ENCODE measurements at regions not wholly inside any gene's neighbourhood (a gene's known extent, or its start where the extent isn't known, plus 50 kb on each side); places are given as distances from the start of the nearest gene placed in this dataset.

GRCh38 chr21:18743531-18743930 is 339.9 kb upstream of the TMPRSS15 start:
- TF ChIP-seq, protein P1, sequence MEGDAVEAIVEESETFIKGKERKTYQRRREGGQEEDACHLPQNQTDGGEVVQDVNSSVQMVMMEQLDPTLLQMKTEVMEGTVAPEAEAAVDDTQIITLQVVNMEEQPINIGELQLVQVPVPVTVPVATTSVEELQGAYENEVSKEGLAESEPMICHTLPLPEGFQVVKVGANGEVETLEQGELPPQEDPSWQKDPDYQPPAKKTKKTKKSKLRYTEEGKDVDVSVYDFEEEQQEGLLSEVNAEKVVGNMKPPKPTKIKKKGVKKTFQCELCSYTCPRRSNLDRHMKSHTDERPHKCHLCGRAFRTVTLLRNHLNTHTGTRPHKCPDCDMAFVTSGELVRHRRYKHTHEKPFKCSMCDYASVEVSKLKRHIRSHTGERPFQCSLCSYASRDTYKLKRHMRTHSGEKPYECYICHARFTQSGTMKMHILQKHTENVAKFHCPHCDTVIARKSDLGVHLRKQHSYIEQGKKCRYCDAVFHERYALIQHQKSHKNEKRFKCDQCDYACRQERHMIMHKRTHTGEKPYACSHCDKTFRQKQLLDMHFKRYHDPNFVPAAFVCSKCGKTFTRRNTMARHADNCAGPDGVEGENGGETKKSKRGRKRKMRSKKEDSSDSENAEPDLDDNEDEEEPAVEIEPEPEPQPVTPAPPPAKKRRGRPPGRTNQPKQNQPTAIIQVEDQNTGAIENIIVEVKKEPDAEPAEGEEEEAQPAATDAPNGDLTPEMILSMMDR (IDR thresholded peaks at IDR 0.05): no peak
- TF ChIP-seq POLR2AphosphoS5 (IDR thresholded peaks at IDR 0.05): no peak
- TF ChIP-seq POLR2A (IDR thresholded peaks at IDR 0.05): no peak
